VCaP (cell line): ENCODE measurements at regions not wholly inside any gene's neighbourhood (a gene's known extent, or its start where the extent isn't known, plus 50 kb on each side); places are given as distances from the start of the nearest gene placed in this dataset.

Source experiments
- H3K27ac ChIP-seq: fragments of 450-650 bp; 2 replicates; pipeline ENCODE4 v1.5.1; 2017
- CTCF ChIP-seq: fragments of 450-650 bp; conservative IDR thresholded peaks from 2 replicates; pipeline ENCODE4 v1.5.1; 2017; ENCODE audit warnings: mild to moderate bottlenecking, moderate library complexity

GRCh38 chr6:138592749-138593123, 93.4 kb upstream of the NHSL1 start:
- H3K27ac ChIP-seq = no peak overlapping the region
- no peak for TF ChIP-seq CTCF

- no peak for TF ChIP-seq CTCF
- no peak overlapping the region for H3K27ac ChIP-seq
Measured at GRCh38 chr6:138593124-138593877, 94.0 kb upstream of the NHSL1 start.

GRCh38 chr6:138593909-138594757, 94.8 kb upstream of the NHSL1 start:
- H3K27ac ChIP-seq = no peak overlapping the region
- no peak for TF ChIP-seq CTCF

- no peak for TF ChIP-seq CTCF
- no peak overlapping the region for H3K27ac ChIP-seq
Measured at GRCh38 chr6:138594758-138595140, 95.5 kb upstream of the NHSL1 start.

- TF ChIP-seq CTCF = no peak
Measured at GRCh38 chr6:138596126-138596525, 96.8 kb upstream of the NHSL1 start.

GRCh38 chr6:138596591-138596990, 97.3 kb upstream of the NHSL1 start:
- TF ChIP-seq CTCF = no peak
- no peak overlapping the region for H3K27ac ChIP-seq

More at GRCh38 chr6:138596126-138596525, 96.8 kb upstream of the NHSL1 start:
- H3K27ac ChIP-seq = no peak overlapping the region

- no peak for TF ChIP-seq CTCF
- no peak overlapping the region for H3K27ac ChIP-seq
Measured at GRCh38 chr6:138597336-138597735, 98.0 kb upstream of the NHSL1 start.
